ENCODE measurements at regions not wholly inside any gene's neighbourhood (a gene's known extent, or its start where the extent isn't known, plus 50 kb on each side); places are given as distances from the start of the nearest gene placed in this dataset.

- Histone ChIP-seq H3K36me3 (ENCODE audit: low read length) (no peaks in the 10 kb centered on the region), H3F3A (ENCODE audit: insufficient read depth) (no peaks in the 10 kb centered on the region), H3K4me3 (ENCODE audit: insufficient read depth, low read length, poor library complexity, severe bottlenecking) (no peak overlapping the region), H3K27me3 (ENCODE audit: low read length) (no peaks in the 10 kb centered on the region), H2AFZ (ENCODE audit: low read depth, low read length, severe bottlenecking) (no peak overlapping the region), H3K4me2 (ENCODE audit: low read depth, low read length, poor library complexity, severe bottlenecking) (no peak overlapping the region), H3K9me2 (replicated peaks; ENCODE audit: insufficient read depth, low read length) (no peaks in the 10 kb centered on the region), H3K9ac (ENCODE audit: low read length) (no peak overlapping the region), H4K20me1 (ENCODE audit: low read depth, low read length) (no peaks in the 10 kb centered on the region), H3K9me3 (ENCODE audit: insufficient read depth, low read length) (no peaks in the 10 kb centered on the region), H3K27ac (ENCODE audit: low read depth, low read length) (no peak overlapping the region), H3K79me2 (ENCODE audit: insufficient read depth, low read length) (no peaks in the 10 kb centered on the region)
- TF ChIP-seq EZH2phosphoT487 (conservative IDR thresholded peaks at IDR 0.05; ENCODE audit: low read length) (no peak), CTCF (IDR thresholded peaks at IDR 0.05; ENCODE audit: insufficient read depth, low read length, poor library complexity, severe bottlenecking) (no peak)
These were observed 286.3 kb upstream of the PAPPA start for GRCh38 chr9:115867326-115867725.

GRCh38 chr9:115877852-115878438 is 275.6 kb upstream of the PAPPA start:
- Histone ChIP-seq H2AFZ (ENCODE audit: low read depth, low read length, severe bottlenecking) (no peak overlapping the region), H3K4me2 (ENCODE audit: low read depth, low read length, poor library complexity, severe bottlenecking) (no peak overlapping the region), H3F3A (ENCODE audit: insufficient read depth) (no peaks in the 10 kb centered on the region), H3K27ac (ENCODE audit: low read depth, low read length) (no peak overlapping the region), H3K9me2 (replicated peaks; ENCODE audit: insufficient read depth, low read length) (no peaks in the 10 kb centered on the region), H3K79me2 (ENCODE audit: insufficient read depth, low read length) (no peaks in the 10 kb centered on the region), H3K9ac (ENCODE audit: low read length) (no peak overlapping the region), H3K9me3 (ENCODE audit: insufficient read depth, low read length) (no peaks in the 10 kb centered on the region), H3K27me3 (ENCODE audit: low read length) (no peaks in the 10 kb centered on the region), H3K4me3 (ENCODE audit: insufficient read depth, low read length, poor library complexity, severe bottlenecking) (no peak overlapping the region), H4K20me1 (ENCODE audit: low read depth, low read length) (no peaks in the 10 kb centered on the region), H3K36me3 (ENCODE audit: low read length) (no peaks in the 10 kb centered on the region)
- TF ChIP-seq CTCF (IDR thresholded peaks at IDR 0.05; ENCODE audit: insufficient read depth, low read length, poor library complexity, severe bottlenecking) (no peak), EZH2phosphoT487 (conservative IDR thresholded peaks at IDR 0.05; ENCODE audit: low read length) (no peak)

- Histone ChIP-seq H3K27me3 (ENCODE audit: low read length) (no peaks in the 10 kb centered on the region), H4K20me1 (ENCODE audit: low read depth, low read length) (no peaks in the 10 kb centered on the region), H3K4me2 (ENCODE audit: low read depth, low read length, poor library complexity, severe bottlenecking) (no peak overlapping the region), H3K9ac (ENCODE audit: low read length) (no peak overlapping the region), H3K36me3 (ENCODE audit: low read length) (no peaks in the 10 kb centered on the region), H3K27ac (ENCODE audit: low read depth, low read length) (no peak overlapping the region), H2AFZ (ENCODE audit: low read depth, low read length, severe bottlenecking) (no peak overlapping the region), H3K9me2 (replicated peaks; ENCODE audit: insufficient read depth, low read length) (no peaks in the 10 kb centered on the region), H3K79me2 (ENCODE audit: insufficient read depth, low read length) (no peaks in the 10 kb centered on the region), H3F3A (ENCODE audit: insufficient read depth) (no peaks in the 10 kb centered on the region), H3K4me3 (ENCODE audit: insufficient read depth, low read length, poor library complexity, severe bottlenecking) (no peak overlapping the region), H3K9me3 (ENCODE audit: insufficient read depth, low read length) (no peaks in the 10 kb centered on the region)
- TF ChIP-seq EZH2phosphoT487 (conservative IDR thresholded peaks at IDR 0.05; ENCODE audit: low read length) (no peak), CTCF (IDR thresholded peaks at IDR 0.05; ENCODE audit: insufficient read depth, low read length, poor library complexity, severe bottlenecking) (no peak)
These were observed 274.1 kb upstream of the PAPPA start for GRCh38 chr9:115879451-115879850.
